GM23338 (cell line): ENCODE measurements at regions not wholly inside any gene's neighbourhood (a gene's known extent, or its start where the extent isn't known, plus 50 kb on each side); places are given as distances from the start of the nearest gene placed in this dataset.

Source experiments
- CREB1 ChIP-seq: fragments of 250-450 bp; sonication (Bioruptor Pico); IDR thresholded peaks from 2 replicates; pipeline ENCODE4 v1.5.0; 2020; ENCODE audit warnings: low read depth, mild to moderate bottlenecking, moderate library complexity
- CTCF ChIP-seq, 2 experiments: fragments of 200-600 bp in 1 of 2; sonication (generic) in 1 of 2; conservative IDR thresholded peaks; 2 replicates each; pipeline versions ENCODE4 v1.5.1 to v1.6.1; 2016 to 2017; ENCODE audit warnings: antibody characterized with exemption in 2 of 2, low read depth in 2 of 2, mild to moderate bottlenecking in 2 of 2, moderate library complexity in 1 of 2
- ETS1 ChIP-seq: IDR thresholded peaks from 2 replicates; pipeline ENCODE4 v1.6.1; 2016; ENCODE audit warnings: antibody characterized with exemption
- EZH2 ChIP-seq: fragments of 200-600 bp; sonication (generic); IDR thresholded peaks from one replicate; pipeline ENCODE4 v1.8.0; 2017; ENCODE audit warnings: antibody characterized with exemption, mild to moderate bottlenecking, low read depth; ENCODE audit not compliant: unreplicated experiment
- EZH2phosphoT487 ChIP-seq: fragments of 200-600 bp; sonication (generic); IDR thresholded peaks from one replicate; pipeline ENCODE4 v1.8.1; 2018; ENCODE audit warnings: antibody characterized with exemption; ENCODE audit not compliant: unreplicated experiment
- JUNB ChIP-seq: IDR thresholded peaks from one replicate; pipeline ENCODE4 v1.6.1; 2016; ENCODE audit warnings: antibody characterized with exemption; ENCODE audit not compliant: unreplicated experiment
- POLR2AphosphoS5 ChIP-seq: IDR thresholded peaks from 2 replicates; pipeline ENCODE4 v1.6.1; 2016; ENCODE audit warnings: antibody characterized with exemption, low read depth
- REST ChIP-seq: IDR thresholded peaks from one replicate; pipeline ENCODE4 v1.6.1; 2018; ENCODE audit warnings: antibody characterized with exemption; ENCODE audit not compliant: unreplicated experiment
- STAT1 ChIP-seq: IDR thresholded peaks from one replicate; pipeline ENCODE4 v1.6.1; 2016; ENCODE audit warnings: antibody characterized with exemption; ENCODE audit not compliant: unreplicated experiment
- TF ChIP-seq, protein P1 (sequence below): fragments of 250-450 bp; sonication (Bioruptor Pico); IDR thresholded peaks from 2 replicates; pipeline ENCODE4 v1.5.0; 2020; ENCODE audit warnings: mild to moderate bottlenecking, moderate library complexity

DNA sequence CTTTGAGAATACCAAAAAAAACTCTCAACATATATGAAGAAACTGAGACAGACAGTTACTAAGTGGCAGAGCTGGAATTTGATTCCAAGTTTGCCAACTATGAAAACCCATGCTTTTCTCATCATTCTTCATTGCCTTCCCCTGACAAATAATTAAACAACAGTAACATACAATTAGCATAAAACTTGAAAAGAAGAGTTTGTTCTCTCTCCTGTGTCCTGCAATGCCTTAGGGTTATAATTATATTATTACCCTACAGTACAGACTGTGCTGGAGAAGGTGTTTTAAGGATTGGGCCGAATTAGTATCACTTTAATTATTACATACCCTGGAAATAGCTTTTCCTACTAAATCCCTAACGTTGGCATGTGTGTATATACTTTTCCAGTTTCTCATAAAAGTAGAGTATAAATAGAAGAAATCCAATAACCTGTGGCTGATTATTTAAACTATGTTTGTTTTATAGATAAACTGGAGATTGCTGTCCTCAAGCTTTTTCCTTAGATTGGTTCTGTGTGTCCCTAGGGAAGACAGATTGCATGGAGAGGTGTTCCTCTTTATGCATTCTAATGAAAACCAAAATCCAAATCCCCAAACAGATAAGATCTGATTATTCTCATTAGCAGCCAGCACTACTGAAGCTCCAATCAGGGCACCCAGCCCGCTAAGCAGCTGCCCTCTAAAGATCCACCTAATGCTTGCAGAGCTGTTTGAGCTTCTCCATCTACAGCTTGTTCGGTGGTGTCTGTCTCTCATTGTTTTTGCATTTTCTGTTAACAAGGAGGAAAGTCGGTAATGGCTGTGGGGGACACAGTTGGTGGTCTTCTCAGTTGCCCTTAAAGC lies 156.3 kb downstream of the TM2D1 start:
- TF ChIP-seq CTCF (conservative IDR thresholded peaks at IDR 0.05; ENCODE audit: low read depth in 2 of 2) (no peak), POLR2AphosphoS5 (no peak), CREB1 (no peak), EZH2 (no peak), EZH2phosphoT487 (no peak), REST (no peak), ETS1 (no peak), STAT1 (no peak), JUNB (no peak)
- TF ChIP-seq, protein P1, sequence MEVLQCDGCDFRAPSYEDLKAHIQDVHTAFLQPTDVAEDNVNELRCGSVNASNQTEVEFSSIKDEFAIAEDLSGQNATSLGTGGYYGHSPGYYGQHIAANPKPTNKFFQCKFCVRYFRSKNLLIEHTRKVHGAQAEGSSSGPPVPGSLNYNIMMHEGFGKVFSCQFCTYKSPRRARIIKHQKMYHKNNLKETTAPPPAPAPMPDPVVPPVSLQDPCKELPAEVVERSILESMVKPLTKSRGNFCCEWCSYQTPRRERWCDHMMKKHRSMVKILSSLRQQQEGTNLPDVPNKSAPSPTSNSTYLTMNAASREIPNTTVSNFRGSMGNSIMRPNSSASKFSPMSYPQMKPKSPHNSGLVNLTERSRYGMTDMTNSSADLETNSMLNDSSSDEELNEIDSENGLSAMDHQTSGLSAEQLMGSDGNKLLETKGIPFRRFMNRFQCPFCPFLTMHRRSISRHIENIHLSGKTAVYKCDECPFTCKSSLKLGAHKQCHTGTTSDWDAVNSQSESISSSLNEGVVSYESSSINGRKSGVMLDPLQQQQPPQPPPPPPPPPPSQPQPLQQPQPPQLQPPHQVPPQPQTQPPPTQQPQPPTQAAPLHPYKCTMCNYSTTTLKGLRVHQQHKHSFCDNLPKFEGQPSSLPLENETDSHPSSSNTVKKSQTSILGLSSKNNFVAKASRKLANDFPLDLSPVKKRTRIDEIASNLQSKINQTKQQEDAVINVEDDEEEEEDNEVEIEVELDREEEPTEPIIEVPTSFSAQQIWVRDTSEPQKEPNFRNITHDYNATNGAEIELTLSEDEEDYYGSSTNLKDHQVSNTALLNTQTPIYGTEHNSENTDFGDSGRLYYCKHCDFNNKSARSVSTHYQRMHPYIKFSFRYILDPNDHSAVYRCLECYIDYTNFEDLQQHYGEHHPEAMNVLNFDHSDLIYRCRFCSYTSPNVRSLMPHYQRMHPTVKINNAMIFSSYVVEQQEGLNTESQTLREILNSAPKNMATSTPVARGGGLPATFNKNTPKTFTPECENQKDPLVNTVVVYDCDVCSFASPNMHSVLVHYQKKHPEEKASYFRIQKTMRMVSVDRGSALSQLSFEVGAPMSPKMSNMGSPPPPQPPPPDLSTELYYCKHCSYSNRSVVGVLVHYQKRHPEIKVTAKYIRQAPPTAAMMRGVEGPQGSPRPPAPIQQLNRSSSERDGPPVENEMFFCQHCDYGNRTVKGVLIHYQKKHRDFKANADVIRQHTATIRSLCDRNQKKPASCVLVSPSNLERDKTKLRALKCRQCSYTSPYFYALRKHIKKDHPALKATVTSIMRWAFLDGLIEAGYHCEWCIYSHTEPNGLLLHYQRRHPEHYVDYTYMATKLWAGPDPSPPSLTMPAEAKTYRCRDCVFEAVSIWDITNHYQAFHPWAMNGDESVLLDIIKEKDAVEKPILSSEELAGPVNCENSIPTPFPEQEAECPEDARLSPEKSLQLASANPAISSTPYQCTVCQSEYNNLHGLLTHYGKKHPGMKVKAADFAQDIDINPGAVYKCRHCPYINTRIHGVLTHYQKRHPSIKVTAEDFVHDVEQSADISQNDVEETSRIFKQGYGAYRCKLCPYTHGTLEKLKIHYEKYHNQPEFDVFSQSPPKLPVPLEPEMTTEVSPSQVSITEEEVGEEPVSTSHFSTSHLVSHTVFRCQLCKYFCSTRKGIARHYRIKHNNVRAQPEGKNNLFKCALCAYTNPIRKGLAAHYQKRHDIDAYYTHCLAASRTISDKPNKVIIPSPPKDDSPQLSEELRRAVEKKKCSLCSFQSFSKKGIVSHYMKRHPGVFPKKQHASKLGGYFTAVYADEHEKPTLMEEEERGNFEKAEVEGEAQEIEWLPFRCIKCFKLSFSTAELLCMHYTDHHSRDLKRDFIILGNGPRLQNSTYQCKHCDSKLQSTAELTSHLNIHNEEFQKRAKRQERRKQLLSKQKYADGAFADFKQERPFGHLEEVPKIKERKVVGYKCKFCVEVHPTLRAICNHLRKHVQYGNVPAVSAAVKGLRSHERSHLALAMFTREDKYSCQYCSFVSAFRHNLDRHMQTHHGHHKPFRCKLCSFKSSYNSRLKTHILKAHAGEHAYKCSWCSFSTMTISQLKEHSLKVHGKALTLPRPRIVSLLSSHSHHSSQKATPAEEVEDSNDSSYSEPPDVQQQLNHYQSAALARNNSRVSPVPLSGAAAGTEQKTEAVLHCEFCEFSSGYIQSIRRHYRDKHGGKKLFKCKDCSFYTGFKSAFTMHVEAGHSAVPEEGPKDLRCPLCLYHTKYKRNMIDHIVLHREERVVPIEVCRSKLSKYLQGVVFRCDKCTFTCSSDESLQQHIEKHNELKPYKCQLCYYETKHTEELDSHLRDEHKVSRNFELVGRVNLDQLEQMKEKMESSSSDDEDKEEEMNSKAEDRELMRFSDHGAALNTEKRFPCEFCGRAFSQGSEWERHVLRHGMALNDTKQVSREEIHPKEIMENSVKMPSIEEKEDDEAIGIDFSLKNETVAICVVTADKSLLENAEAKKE (CRISPR knock-in tag) = no peak
